Fibroblast of villous mesenchyme (primary cell): ENCODE measurements at regions not wholly inside any gene's neighbourhood (a gene's known extent, or its start where the extent isn't known, plus 50 kb on each side); places are given as distances from the start of the nearest gene placed in this dataset.

Source experiments
- DNase-seq: peaks from one replicate; pipeline ENCODE4 v3.0.0-alpha.2; 2010; ENCODE audit warnings: low read depth
- H3K4me3 ChIP-seq: 2 replicates; pipeline ENCODE4 v1.5.1; 2011; ENCODE audit warnings: low read depth, mild to moderate bottlenecking, low read length
- TF ChIP-seq, protein P1 (sequence below): IDR thresholded peaks from 2 replicates; pipeline ENCODE4 v1.5.1; 2012; ENCODE audit warnings: low read depth, mild to moderate bottlenecking, low read length; ENCODE audit not compliant: insufficient read depth

DNA sequence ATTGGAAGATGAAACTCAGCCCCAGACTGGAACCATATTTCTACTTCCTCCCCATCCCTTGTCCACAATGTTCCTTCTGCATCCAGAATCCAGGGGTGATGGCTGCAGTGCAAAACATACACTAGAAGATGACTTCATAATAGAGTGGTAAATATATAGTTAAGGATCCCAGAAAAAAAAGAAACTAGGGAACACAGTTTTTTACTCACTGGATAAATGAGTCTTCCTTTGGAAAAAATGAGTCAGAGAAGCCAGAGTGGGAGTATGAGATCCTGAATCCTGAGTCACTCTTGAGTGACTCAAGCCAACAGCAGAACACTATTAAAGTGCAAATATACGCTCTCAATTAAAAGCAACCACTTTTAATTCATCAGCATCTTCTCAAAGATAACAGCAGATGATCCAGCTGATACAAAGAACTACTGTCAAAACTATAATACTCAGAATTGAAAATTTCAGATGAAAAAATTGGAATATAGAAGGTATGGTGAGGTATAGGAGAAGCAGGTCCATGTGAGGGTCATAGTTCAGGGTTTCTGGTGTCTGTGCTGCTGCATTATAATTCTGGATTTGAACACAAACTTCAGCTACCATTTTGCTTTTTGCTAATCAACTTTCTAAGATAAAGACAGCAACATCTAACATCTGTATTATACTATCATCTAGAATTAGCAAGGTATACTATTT lies 987.2 kb upstream of the CDH2 start:
- TF ChIP-seq, protein P1, sequence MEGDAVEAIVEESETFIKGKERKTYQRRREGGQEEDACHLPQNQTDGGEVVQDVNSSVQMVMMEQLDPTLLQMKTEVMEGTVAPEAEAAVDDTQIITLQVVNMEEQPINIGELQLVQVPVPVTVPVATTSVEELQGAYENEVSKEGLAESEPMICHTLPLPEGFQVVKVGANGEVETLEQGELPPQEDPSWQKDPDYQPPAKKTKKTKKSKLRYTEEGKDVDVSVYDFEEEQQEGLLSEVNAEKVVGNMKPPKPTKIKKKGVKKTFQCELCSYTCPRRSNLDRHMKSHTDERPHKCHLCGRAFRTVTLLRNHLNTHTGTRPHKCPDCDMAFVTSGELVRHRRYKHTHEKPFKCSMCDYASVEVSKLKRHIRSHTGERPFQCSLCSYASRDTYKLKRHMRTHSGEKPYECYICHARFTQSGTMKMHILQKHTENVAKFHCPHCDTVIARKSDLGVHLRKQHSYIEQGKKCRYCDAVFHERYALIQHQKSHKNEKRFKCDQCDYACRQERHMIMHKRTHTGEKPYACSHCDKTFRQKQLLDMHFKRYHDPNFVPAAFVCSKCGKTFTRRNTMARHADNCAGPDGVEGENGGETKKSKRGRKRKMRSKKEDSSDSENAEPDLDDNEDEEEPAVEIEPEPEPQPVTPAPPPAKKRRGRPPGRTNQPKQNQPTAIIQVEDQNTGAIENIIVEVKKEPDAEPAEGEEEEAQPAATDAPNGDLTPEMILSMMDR = no peak
- DNase-seq = peak; percentile 91
- no peak overlapping the region for H3K4me3 ChIP-seq

GRCh38 chr18:29163596-29163995 lies 986.7 kb upstream of the CDH2 start:
- no peak for DNase-seq
- TF ChIP-seq, protein P1 = no peak
- no peak overlapping the region for H3K4me3 ChIP-seq

- H3K4me3 ChIP-seq = no peak overlapping the region
- TF ChIP-seq, protein P1 = no peak
- DNase-seq = no peak
Measured at GRCh38 chr18:29161429-29161828, 984.5 kb upstream of the CDH2 start.

DNA sequence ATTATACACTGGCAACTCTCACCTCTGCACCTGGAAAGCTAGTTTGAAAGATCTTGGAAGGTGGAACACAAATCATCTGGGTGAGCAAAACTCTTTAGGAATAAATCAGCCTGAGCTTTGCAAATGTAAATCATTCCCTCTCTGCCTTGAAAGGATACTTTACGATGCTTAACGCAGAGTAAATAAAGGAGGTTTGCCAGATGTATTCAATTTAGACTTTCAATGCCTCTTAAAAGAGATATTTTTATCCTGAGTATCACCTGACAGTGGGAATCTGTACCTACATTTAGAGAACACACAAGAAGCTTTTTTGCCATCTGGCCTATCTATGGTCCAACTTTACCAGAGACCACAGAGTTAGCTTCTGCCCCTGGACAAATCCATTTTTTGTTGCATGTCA lies 983.2 kb upstream of the CDH2 start:
- H3K4me3 ChIP-seq = no peak overlapping the region
- TF ChIP-seq, protein P1 = no peak
- DNase-seq = no peak

DNA sequence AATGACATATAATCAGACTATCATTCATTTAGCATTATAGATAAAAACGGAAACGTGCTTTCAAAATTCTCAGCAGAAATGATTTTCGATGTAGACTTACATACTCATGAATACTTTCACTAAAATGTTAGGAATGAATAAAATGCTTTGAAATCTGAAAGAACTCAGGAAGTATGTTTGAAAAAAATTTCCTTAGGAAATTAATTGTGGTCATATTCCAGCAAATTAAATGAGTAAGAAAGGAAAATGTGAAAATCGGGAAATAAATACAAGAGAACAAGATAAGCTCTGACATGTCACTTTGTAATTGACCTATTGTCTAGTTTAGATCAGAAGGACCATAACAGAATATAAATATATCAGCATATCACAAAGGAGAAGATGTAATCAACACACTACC lies 981.0 kb upstream of the CDH2 start:
- no peak overlapping the region for H3K4me3 ChIP-seq
- DNase-seq = no peak
- TF ChIP-seq, protein P1 = no peak

DNA sequence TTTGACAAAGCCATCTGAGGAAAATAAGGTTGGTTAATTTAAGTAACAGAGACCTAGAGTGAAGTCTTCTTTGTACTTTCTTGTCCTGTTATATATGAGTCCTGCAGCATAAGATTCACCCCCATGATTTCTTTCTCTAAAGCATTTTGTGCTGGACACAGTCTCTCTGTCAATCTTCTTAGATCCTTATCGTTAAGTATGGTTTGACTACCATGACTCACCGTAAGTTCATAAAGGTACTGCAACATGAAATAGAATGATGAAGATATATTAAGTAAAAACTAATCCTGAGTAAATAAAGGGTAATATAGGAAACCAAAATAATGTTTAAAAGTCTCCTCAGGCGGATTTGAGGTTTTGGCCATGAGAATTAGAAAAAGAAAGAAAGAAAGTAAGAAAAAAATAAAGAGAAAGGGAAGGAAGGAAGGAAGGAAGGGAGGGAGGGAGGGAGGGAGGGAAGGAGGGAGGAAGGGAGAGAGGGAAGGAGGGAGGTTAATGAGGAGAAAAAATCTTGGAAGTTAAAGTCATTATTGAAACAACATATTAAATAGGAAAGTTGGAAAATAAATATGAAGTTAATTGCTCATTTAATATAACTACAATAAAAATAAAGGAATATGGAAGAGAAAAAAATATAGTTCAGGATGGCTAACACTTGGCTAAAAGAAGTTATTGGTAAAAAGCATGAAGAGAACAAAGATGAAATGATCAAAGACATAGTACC lies 980.3 kb upstream of the CDH2 start:
- H3K4me3 ChIP-seq = no peak overlapping the region
- TF ChIP-seq, protein P1 = no peak
- no peak for DNase-seq
